Heart left ventricle (tissue), 13 donors: ENCODE measurements at regions not wholly inside any gene's neighbourhood (a gene's known extent, or its start where the extent isn't known, plus 50 kb on each side); places are given as distances from the start of the nearest gene placed in this dataset.

Experiments used
- POLR2A ChIP-seq, 2 donors: fragments of 450-650 bp; IDR thresholded peaks; one replicate each; pipeline ENCODE4 v1.6.1; 2017; ENCODE audit warnings: antibody characterized with exemption in 2 of 2, mild to moderate bottlenecking in 2 of 2, moderate library complexity in 2 of 2
- TF ChIP-seq, protein P1 (sequence below), 12 donors: fragments of 200-600 bp; sonication (generic) in 4 of 12; IDR thresholded peaks; one replicate each; pipeline versions ENCODE4 v1.5.0 to v1.8.0; 2018 to 2022; ENCODE audit warnings: antibody characterized with exemption in 12 of 12, mild to moderate bottlenecking in 5 of 12
- donor health status: ischemic (EF 13 %, LVEDD 7.1; RV severe dilation, severe dysfunction).
- donor health status: DM: no; HTN: yes; CAD: no.
- donor health status: DM: no; HTN: no; CAD: no.
- donor health status: ischemic (EF 25% LVEDD 6.9; RV normal size, moderate dysfunction).
- donor health status: ischemic (EF 25% LVEDD 5.7; RV mildly dilated, moderate dysfunction).
- donor health status: ischemic (EF 35%, LVEDD 5.7; RV mildly dilated, moderate dysfunction).
- donor health status: nonischemic (EF 11% LVEDD 7.7; RV severe dilation, severe dysfunction).
- donor health status: DM: yes; HTN: yes; CAD: no.
- donor health status: PGD.
- donor health status: ischemic (EF 29% LVEDD 5.4; RV normal size, mild dysfunction).
- donor health status: nonischemic (EF 23%, LVEDD 6.1; RV moderate dilation, normal function).

DNA sequence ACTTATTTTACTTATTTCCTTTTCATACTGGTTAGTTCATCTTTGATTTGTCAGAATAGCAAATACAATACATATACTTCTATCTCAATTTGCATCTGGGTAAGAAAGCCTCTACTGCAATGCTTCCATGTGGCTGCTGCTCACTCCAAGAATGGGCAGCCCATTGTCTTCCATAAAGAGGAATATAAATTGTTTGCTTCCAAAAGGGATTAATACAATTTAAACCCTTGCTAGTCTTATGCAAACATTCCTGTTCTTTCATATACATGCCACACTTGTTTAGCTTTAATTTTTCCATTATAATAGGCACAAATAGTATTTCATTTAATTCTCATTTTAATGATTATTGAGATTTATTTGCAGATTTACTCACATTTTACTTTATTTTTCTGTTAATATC, 555.4 kb upstream of the POM121L12 start:
- no peak for TF ChIP-seq POLR2A (IDR thresholded peaks at IDR 0.05)
- TF ChIP-seq, protein P1, sequence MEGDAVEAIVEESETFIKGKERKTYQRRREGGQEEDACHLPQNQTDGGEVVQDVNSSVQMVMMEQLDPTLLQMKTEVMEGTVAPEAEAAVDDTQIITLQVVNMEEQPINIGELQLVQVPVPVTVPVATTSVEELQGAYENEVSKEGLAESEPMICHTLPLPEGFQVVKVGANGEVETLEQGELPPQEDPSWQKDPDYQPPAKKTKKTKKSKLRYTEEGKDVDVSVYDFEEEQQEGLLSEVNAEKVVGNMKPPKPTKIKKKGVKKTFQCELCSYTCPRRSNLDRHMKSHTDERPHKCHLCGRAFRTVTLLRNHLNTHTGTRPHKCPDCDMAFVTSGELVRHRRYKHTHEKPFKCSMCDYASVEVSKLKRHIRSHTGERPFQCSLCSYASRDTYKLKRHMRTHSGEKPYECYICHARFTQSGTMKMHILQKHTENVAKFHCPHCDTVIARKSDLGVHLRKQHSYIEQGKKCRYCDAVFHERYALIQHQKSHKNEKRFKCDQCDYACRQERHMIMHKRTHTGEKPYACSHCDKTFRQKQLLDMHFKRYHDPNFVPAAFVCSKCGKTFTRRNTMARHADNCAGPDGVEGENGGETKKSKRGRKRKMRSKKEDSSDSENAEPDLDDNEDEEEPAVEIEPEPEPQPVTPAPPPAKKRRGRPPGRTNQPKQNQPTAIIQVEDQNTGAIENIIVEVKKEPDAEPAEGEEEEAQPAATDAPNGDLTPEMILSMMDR (IDR thresholded peaks at IDR 0.05): no peak
